Activated T-helper 1 cell treated with anti-CD3 and anti-CD28 coated beads, Interleukin-12 subunit alpha, Interleukin-12 subunit beta, Interleukin-2, Interleukin-4 antibody, amounts not matched to agents 30 ng/mL and 10 ng/mL and 1 ng/mL, durations not matched to agents 14 hours and 24 hours and 36 hours (primary cell): ENCODE measurements at regions not wholly inside any gene's neighbourhood (a gene's known extent, or its start where the extent isn't known, plus 50 kb on each side); places are given as distances from the start of the nearest gene placed in this dataset.
"Not testable (repeated sequence)": the region's sequence is repeated elsewhere in the genome, so short reads cannot be mapped to it uniquely, and the experiment has no call there.

Experiments used
- DNase-seq: peaks from one replicate; pipeline ENCODE4 v3.0.0; 2021; ENCODE audit warnings: low spot score
- H3K27ac Mint-ChIP-seq: one replicate; pipeline ENCODE4 v1.8.0; 2021; ENCODE audit warnings: mild to moderate bottlenecking, mixed read lengths
- H3K27me3 Mint-ChIP-seq: one replicate; pipeline ENCODE4 v1.8.0; 2022; ENCODE audit warnings: mild to moderate bottlenecking, moderate library complexity, mixed read lengths; ENCODE audit not compliant: insufficient read depth
- H3K36me3 Mint-ChIP-seq: one replicate; pipeline ENCODE4 v1.8.0; 2021; ENCODE audit warnings: low read depth, mixed read lengths
- H3K4me1 Mint-ChIP-seq: one replicate; pipeline ENCODE4 v1.8.0; 2021; ENCODE audit warnings: low read depth, mixed read lengths
- H3K4me3 Mint-ChIP-seq: one replicate; pipeline ENCODE4 v1.8.0; 2021; ENCODE audit warnings: mild to moderate bottlenecking, moderate library complexity, mixed read lengths
- H3K9me3 Mint-ChIP-seq: one replicate; pipeline ENCODE4 v1.8.0; 2021; ENCODE audit warnings: mixed read lengths
- intact Hi-C: fragments of 100-400 bp; cut with micrococcal nuclease; formaldehyde crosslinking; loops from one replicate; pipeline ENCODE4 v1.15.1; 2024

GRCh38 chr10:8402576-8402975 is 348.1 kb downstream of the GATA3 start:
- Mint-ChIP-seq H3K4me3 (peak overlapping the region; percentile 27), H3K27ac (peak overlapping the region; percentile 89), H3K9me3 (no peaks in the 10 kb centered on the region), H3K4me1 (peaks cover 64% of the 10 kb centered on the region), H3K27me3 (peaks cover 9% of the 10 kb centered on the region), H3K36me3 (no peaks in the 10 kb centered on the region)
- intact Hi-C loops = loop anchor here (1.0 to 5.0 kb wide), 15 partner anchors 14 to 690 kb away; partner anchors contain the start of gene GATA3
- DNase-seq = peak; percentile 39

- Mint-ChIP-seq H3K36me3 (no peaks in the 10 kb centered on the region), H3K27me3 (peaks cover 7% of the 10 kb centered on the region), H3K4me3 (peak overlapping the region; percentile 57), H3K9me3 (no peaks in the 10 kb centered on the region), H3K27ac (peak overlapping the region; percentile 89), H3K4me1 (peaks cover 68% of the 10 kb centered on the region)
- intact Hi-C loops = loop anchor here (5.0 kb wide), 2 partner anchors 173 to 688 kb away; no protein-coding TSS in a partner anchor
- DNase-seq = no peak
Observed at GRCh38 chr10:8403711-8404371, 349.4 kb downstream of the GATA3 start.

GRCh38 chr10:8404721-8405120 is 350.2 kb downstream of the GATA3 start:
- intact Hi-C loops = loop anchor here (5.0 kb wide), 2 partner anchors 173 to 688 kb away; no protein-coding TSS in a partner anchor
- H3K36me3 Mint-ChIP-seq = no peaks in the 10 kb centered on the region
- H3K9me3 Mint-ChIP-seq = no peaks in the 10 kb centered on the region
- peak; percentile 68 for DNase-seq
- peak overlapping the region; percentile 57 for H3K4me3 Mint-ChIP-seq
- H3K4me1 Mint-ChIP-seq = peaks cover 68% of the 10 kb centered on the region
- peak overlapping the region; percentile 89 for H3K27ac Mint-ChIP-seq
- peaks cover 10% of the 10 kb centered on the region for H3K27me3 Mint-ChIP-seq

- intact Hi-C loops = no loop called here
- Mint-ChIP-seq H3K27me3 (peaks cover 12% of the 10 kb centered on the region), H3K4me3 (no peak overlapping the region), H3K4me1 (peaks cover 68% of the 10 kb centered on the region), H3K36me3 (no peaks in the 10 kb centered on the region), H3K9me3 (no peaks in the 10 kb centered on the region), H3K27ac (no peak overlapping the region)
- no peak for DNase-seq
Observed at GRCh38 chr10:8405596-8405995, 351.1 kb downstream of the GATA3 start.

GRCh38 chr10:8407501-8408021 is 353.1 kb downstream of the GATA3 start:
- peaks cover 48% of the 10 kb centered on the region for H3K4me1 Mint-ChIP-seq
- no peak overlapping the region for H3K4me3 Mint-ChIP-seq
- no peak overlapping the region for H3K27ac Mint-ChIP-seq
- intact Hi-C loops = no loop called here
- no peaks in the 10 kb centered on the region for H3K36me3 Mint-ChIP-seq
- peaks cover 19% of the 10 kb centered on the region for H3K27me3 Mint-ChIP-seq
- H3K9me3 Mint-ChIP-seq = no peaks in the 10 kb centered on the region
- no peak for DNase-seq

- Mint-ChIP-seq H3K4me3 (no peak overlapping the region), H3K9me3 (no peaks in the 10 kb centered on the region), H3K27ac (no peak overlapping the region), H3K27me3 (peaks cover 21% of the 10 kb centered on the region), H3K4me1 (peaks cover 21% of the 10 kb centered on the region), H3K36me3 (no peaks in the 10 kb centered on the region)
- intact Hi-C loops = no loop called here
- no peak for DNase-seq
Observed at GRCh38 chr10:8410506-8410905, 356.0 kb downstream of the GATA3 start.

- peaks cover 15% of the 10 kb centered on the region for H3K27me3 Mint-ChIP-seq
Observed at GRCh38 chr10:8412541-8412940, 358.1 kb downstream of the GATA3 start.

GRCh38 chr10:8415029-8415428 is 360.5 kb downstream of the GATA3 start:
- H3K9me3 Mint-ChIP-seq, H3K36me3 Mint-ChIP-seq, intact Hi-C loops, DNase-seq, H3K4me3 Mint-ChIP-seq: not testable (repeated sequence)
- peak overlapping the region; percentile 85 for H3K27ac Mint-ChIP-seq
- peaks cover 11% of the 10 kb centered on the region for H3K27me3 Mint-ChIP-seq
- H3K4me1 Mint-ChIP-seq = peaks cover 36% of the 10 kb centered on the region

More at GRCh38 chr10:8412541-8412940, 358.1 kb downstream of the GATA3 start:
- Mint-ChIP-seq H3K9me3 (no peaks in the 10 kb centered on the region), H3K36me3 (no peaks in the 10 kb centered on the region), H3K4me3 (no peak overlapping the region), H3K4me1 (peaks cover 28% of the 10 kb centered on the region), H3K27ac (no peak overlapping the region)
- intact Hi-C loops = no loop called here
- DNase-seq = no peak

GRCh38 chr10:8416192-8416701 is 361.8 kb downstream of the GATA3 start:
- Mint-ChIP-seq H3K4me1 (peaks cover 36% of the 10 kb centered on the region), H3K9me3 (no peaks in the 10 kb centered on the region), H3K27me3 (peaks cover 9% of the 10 kb centered on the region), H3K27ac (peak overlapping the region; percentile 85), H3K36me3 (no peaks in the 10 kb centered on the region), H3K4me3 (peak overlapping the region; percentile 9)
- intact Hi-C loops = loop anchor here (1.0 kb wide), 3 partner anchors 14 to 162 kb away; no protein-coding TSS in a partner anchor
- peak; percentile 16 for DNase-seq

GRCh38 chr10:8416760-8417159 is 362.3 kb downstream of the GATA3 start:
- intact Hi-C loops = loop anchor here (1.0 kb wide), 3 partner anchors 14 to 162 kb away; no protein-coding TSS in a partner anchor
- Mint-ChIP-seq H3K9me3 (no peaks in the 10 kb centered on the region), H3K27me3 (peaks cover 9% of the 10 kb centered on the region), H3K36me3 (no peaks in the 10 kb centered on the region), H3K27ac (peak overlapping the region; percentile 85), H3K4me3 (no peak overlapping the region), H3K4me1 (peaks cover 36% of the 10 kb centered on the region)
- DNase-seq = no peak

GRCh38 chr10:8417631-8418030 is 363.1 kb downstream of the GATA3 start:
- no peak overlapping the region for H3K4me3 Mint-ChIP-seq
- intact Hi-C loops = no loop called here
- H3K36me3 Mint-ChIP-seq = no peaks in the 10 kb centered on the region
- H3K27me3 Mint-ChIP-seq = peaks cover 6% of the 10 kb centered on the region
- no peak for DNase-seq
- no peaks in the 10 kb centered on the region for H3K9me3 Mint-ChIP-seq
- peaks cover 36% of the 10 kb centered on the region for H3K4me1 Mint-ChIP-seq
- H3K27ac Mint-ChIP-seq = peak overlapping the region; percentile 27

- no peaks in the 10 kb centered on the region for H3K36me3 Mint-ChIP-seq
- peaks cover 36% of the 10 kb centered on the region for H3K4me1 Mint-ChIP-seq
- no peaks in the 10 kb centered on the region for H3K9me3 Mint-ChIP-seq
- H3K27me3 Mint-ChIP-seq = peaks cover 4% of the 10 kb centered on the region
- intact Hi-C loops = no loop called here
- no peak for DNase-seq
- H3K27ac Mint-ChIP-seq = no peak overlapping the region
- H3K4me3 Mint-ChIP-seq = no peak overlapping the region
Observed at GRCh38 chr10:8418631-8419030, 364.1 kb downstream of the GATA3 start.

- peaks cover 4% of the 10 kb centered on the region for H3K36me3 Mint-ChIP-seq
- no peaks in the 10 kb centered on the region for H3K9me3 Mint-ChIP-seq
- H3K4me1 Mint-ChIP-seq = peaks cover 45% of the 10 kb centered on the region
- peaks cover 4% of the 10 kb centered on the region for H3K27me3 Mint-ChIP-seq
- intact Hi-C loops = loop anchor here (5.0 kb wide), 1 partner anchor 52 kb away; no protein-coding TSS in a partner anchor
- no peak overlapping the region for H3K4me3 Mint-ChIP-seq
- H3K27ac Mint-ChIP-seq = no peak overlapping the region
- DNase-seq = no peak
Observed at GRCh38 chr10:8420182-8420581, 365.7 kb downstream of the GATA3 start.
